Erythroblast (primary cell): ENCODE measurements at regions not wholly inside any gene's neighbourhood (a gene's known extent, or its start where the extent isn't known, plus 50 kb on each side); places are given as distances from the start of the nearest gene placed in this dataset.

ENCODE experiments used
- GATA1 ChIP-seq: IDR thresholded peaks from 2 replicates; pipeline ENCODE4 v1.6.1; 2011; ENCODE audit warnings: low read depth, mild to moderate bottlenecking, control low read depth, low read length, moderate library complexity
- POLR2A ChIP-seq: IDR thresholded peaks from 2 replicates; pipeline ENCODE4 v1.6.1; 2011; ENCODE audit warnings: mild to moderate bottlenecking, low read length

- TF ChIP-seq POLR2A (no peak), GATA1 (no peak)
These were observed 1051.4 kb upstream of the RBFOX1 start for GRCh38 chr16:6281274-6281673.
